SU-DHL-6 (cell line): ENCODE measurements at regions not wholly inside any gene's neighbourhood (a gene's known extent, or its start where the extent isn't known, plus 50 kb on each side); places are given as distances from the start of the nearest gene placed in this dataset.

Experiments used
- H2AFZ ChIP-seq: fragments of 200-600 bp; sonication (generic); 2 replicates; pipeline ENCODE4 v1.6.1; 2014; ENCODE audit warnings: low read depth, mild to moderate bottlenecking, moderate library complexity, mixed read lengths, antibody characterized with exemption, low read length; ENCODE audit not compliant: severe bottlenecking
- H3F3A ChIP-seq: fragments of 200-600 bp; shearing (Covaris generic); 2 replicates; pipeline ENCODE4 v1.6.0; 2016; ENCODE audit warnings: antibody characterized with exemption, mild to moderate bottlenecking; ENCODE audit not compliant: insufficient read depth
- H3K27ac ChIP-seq: fragments of 200-600 bp; sonication (generic); 2 replicates; pipeline ENCODE4 v1.5.1; 2016; ENCODE audit warnings: low read depth, mild to moderate bottlenecking, low read length, moderate library complexity, mixed read lengths
- H3K27me3 ChIP-seq: fragments of 200-600 bp; sonication (generic), shearing (Covaris generic); 2 replicates; pipeline ENCODE4 v1.6.0; 2014; ENCODE audit warnings: mild to moderate bottlenecking, low read length
- H3K36me3 ChIP-seq: fragments of 200-600 bp; sonication (generic); 2 replicates; pipeline ENCODE4 v1.6.1; 2014; ENCODE audit warnings: mild to moderate bottlenecking, low read length, mixed read lengths
- H3K4me2 ChIP-seq: fragments of 300-600, 200-600 bp; shearing (Covaris generic), sonication (generic); 2 replicates; pipeline ENCODE4 v1.6.0; 2014; ENCODE audit warnings: low read length, low read depth, mild to moderate bottlenecking; ENCODE audit not compliant: poor library complexity, severe bottlenecking
- H3K4me3 ChIP-seq: fragments of 200-600 bp; sonication (generic); 2 replicates; pipeline ENCODE4 v1.5.1; 2014; ENCODE audit warnings: antibody characterized with exemption, low read length, mild to moderate bottlenecking, mixed read lengths; ENCODE audit not compliant: insufficient read depth, poor library complexity, severe bottlenecking
- H3K79me2 ChIP-seq: fragments of 200-600 bp; sonication (generic); 2 replicates; pipeline ENCODE4 v1.6.1; 2014; ENCODE audit warnings: mild to moderate bottlenecking, low read length, moderate library complexity; ENCODE audit not compliant: insufficient read depth
- H3K9ac ChIP-seq: fragments of 200-600 bp; sonication (generic); 2 replicates; pipeline ENCODE4 v1.7.0; 2014; ENCODE audit warnings: mild to moderate bottlenecking, low read length
- H3K9me2 ChIP-seq: fragments of 200-600 bp; sonication (generic); replicated peaks from 2 replicates; pipeline ENCODE4 v1.6.1; 2014; ENCODE audit warnings: low read length; ENCODE audit not compliant: insufficient read depth
- H3K9me3 ChIP-seq: fragments of 200-600 bp; sonication (generic); 2 replicates; pipeline ENCODE4 v1.6.1; 2014; ENCODE audit warnings: low read length, mixed read lengths; ENCODE audit not compliant: insufficient read depth
- H4K20me1 ChIP-seq: fragments of 200-600 bp; sonication (generic); 2 replicates; pipeline ENCODE4 v1.6.1; 2014; ENCODE audit warnings: low read depth, mild to moderate bottlenecking, antibody characterized with exemption, low read length, moderate library complexity, mixed read lengths
- EZH2phosphoT487 ChIP-seq: fragments of 200-600 bp; sonication (generic), shearing (Covaris generic); conservative IDR thresholded peaks from 2 replicates; pipeline ENCODE4 v1.6.1; 2018; ENCODE audit warnings: mild to moderate bottlenecking, antibody characterized with exemption, low read length, moderate library complexity, mixed read lengths
- TF ChIP-seq, protein P1 (sequence below): fragments of 200-600 bp; sonication (generic); IDR thresholded peaks from one replicate; pipeline ENCODE4 v1.5.1; 2017; ENCODE audit warnings: antibody characterized with exemption, mild to moderate bottlenecking, low read length, moderate library complexity; ENCODE audit not compliant: insufficient read depth, poor library complexity, severe bottlenecking

DNA sequence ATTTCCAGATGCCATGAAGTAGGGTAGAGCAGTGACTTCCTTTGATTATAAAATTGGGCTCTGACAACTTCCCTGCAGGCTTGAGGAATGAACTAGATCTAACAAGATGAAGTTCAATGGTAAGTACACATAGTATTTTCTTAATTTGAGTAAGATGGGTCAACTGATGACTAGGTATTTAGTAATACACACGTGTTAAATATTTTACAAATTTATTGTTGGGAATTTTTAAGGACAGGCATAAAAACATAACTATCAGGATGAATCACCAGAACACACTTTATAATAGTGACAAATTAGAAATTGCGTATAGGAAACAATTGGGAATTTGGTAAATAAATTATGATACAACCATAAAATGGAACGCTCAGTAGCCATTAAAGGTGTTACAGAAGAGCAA is 762.4 kb upstream of the SLC35B3 start:
- no peaks in the 10 kb centered on the region for H4K20me1 ChIP-seq
- H3K9me2 ChIP-seq = no peaks in the 10 kb centered on the region
- H3K4me2 ChIP-seq = no peak overlapping the region
- no peaks in the 10 kb centered on the region for H3K36me3 ChIP-seq
- H3F3A ChIP-seq = no peaks in the 10 kb centered on the region
- no peak overlapping the region for H3K4me3 ChIP-seq
- no peak overlapping the region for H3K27ac ChIP-seq
- no peak for TF ChIP-seq EZH2phosphoT487
- H3K27me3 ChIP-seq = no peaks in the 10 kb centered on the region
- H3K9ac ChIP-seq = no peak overlapping the region
- H3K9me3 ChIP-seq = no peaks in the 10 kb centered on the region
- no peak overlapping the region for H2AFZ ChIP-seq
- H3K79me2 ChIP-seq = no peaks in the 10 kb centered on the region

DNA sequence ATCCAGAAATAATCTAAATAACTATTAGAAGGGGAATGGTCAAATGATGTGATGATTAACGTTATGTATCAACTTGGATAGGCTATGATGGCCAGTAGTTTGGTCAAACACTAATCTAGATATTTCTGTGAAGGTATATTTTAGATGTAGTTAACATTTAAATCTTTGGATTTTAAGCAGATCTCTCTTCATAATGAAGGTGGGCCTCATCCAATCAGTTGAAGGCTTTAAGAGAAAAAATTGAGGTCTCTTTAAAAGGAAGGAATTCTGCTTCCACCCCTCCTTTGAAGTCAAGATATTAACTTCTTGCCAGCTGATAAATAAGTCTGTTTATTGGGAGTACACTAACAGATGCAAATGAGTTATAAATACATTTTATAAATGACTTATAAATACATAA is 760.0 kb upstream of the SLC35B3 start:
- Histone ChIP-seq H3K9me3 (no peaks in the 10 kb centered on the region), H3K4me3 (no peak overlapping the region), H2AFZ (no peak overlapping the region), H3K9ac (no peak overlapping the region), H3K4me2 (no peak overlapping the region), H3F3A (no peaks in the 10 kb centered on the region), H3K27ac (no peak overlapping the region), H4K20me1 (no peaks in the 10 kb centered on the region), H3K36me3 (no peaks in the 10 kb centered on the region), H3K9me2 (no peaks in the 10 kb centered on the region), H3K79me2 (no peaks in the 10 kb centered on the region), H3K27me3 (no peaks in the 10 kb centered on the region)
- TF ChIP-seq, protein P1, sequence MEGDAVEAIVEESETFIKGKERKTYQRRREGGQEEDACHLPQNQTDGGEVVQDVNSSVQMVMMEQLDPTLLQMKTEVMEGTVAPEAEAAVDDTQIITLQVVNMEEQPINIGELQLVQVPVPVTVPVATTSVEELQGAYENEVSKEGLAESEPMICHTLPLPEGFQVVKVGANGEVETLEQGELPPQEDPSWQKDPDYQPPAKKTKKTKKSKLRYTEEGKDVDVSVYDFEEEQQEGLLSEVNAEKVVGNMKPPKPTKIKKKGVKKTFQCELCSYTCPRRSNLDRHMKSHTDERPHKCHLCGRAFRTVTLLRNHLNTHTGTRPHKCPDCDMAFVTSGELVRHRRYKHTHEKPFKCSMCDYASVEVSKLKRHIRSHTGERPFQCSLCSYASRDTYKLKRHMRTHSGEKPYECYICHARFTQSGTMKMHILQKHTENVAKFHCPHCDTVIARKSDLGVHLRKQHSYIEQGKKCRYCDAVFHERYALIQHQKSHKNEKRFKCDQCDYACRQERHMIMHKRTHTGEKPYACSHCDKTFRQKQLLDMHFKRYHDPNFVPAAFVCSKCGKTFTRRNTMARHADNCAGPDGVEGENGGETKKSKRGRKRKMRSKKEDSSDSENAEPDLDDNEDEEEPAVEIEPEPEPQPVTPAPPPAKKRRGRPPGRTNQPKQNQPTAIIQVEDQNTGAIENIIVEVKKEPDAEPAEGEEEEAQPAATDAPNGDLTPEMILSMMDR = no peak
- TF ChIP-seq EZH2phosphoT487 = no peak

DNA sequence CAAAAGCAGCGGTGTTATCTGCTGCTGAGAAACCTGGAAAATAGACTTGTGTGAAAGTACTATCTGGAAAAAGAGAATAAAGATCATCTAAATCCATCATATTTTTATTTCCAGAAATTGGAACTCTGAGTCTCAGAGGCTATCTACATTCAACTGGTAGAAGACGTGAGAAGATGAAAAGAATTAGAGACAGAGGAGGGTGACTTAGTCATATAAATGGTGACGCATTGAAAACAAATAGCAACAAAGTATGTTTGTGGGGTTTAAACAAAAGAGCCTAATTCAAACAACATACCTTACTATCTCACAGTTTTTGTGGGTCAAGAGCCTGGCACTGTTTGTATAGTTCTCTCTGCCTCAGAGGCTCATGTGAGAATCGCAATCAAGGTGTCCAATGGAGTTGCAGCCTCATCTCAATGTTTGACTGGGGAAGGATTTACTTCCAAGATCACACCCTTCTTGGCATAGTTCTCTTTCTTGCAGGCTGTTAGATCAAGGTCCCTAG is 757.1 kb upstream of the SLC35B3 start:
- H3K9me2 ChIP-seq = no peaks in the 10 kb centered on the region
- H4K20me1 ChIP-seq = no peaks in the 10 kb centered on the region
- H3K79me2 ChIP-seq = no peaks in the 10 kb centered on the region
- TF ChIP-seq, protein P1 = no peak
- no peak for TF ChIP-seq EZH2phosphoT487
- H2AFZ ChIP-seq = no peak overlapping the region
- H3K4me3 ChIP-seq = no peak overlapping the region
- no peaks in the 10 kb centered on the region for H3K36me3 ChIP-seq
- no peaks in the 10 kb centered on the region for H3F3A ChIP-seq
- no peak overlapping the region for H3K4me2 ChIP-seq
- H3K9ac ChIP-seq = no peak overlapping the region
- no peak overlapping the region for H3K27ac ChIP-seq
- H3K27me3 ChIP-seq = no peaks in the 10 kb centered on the region
- H3K9me3 ChIP-seq = no peaks in the 10 kb centered on the region

DNA sequence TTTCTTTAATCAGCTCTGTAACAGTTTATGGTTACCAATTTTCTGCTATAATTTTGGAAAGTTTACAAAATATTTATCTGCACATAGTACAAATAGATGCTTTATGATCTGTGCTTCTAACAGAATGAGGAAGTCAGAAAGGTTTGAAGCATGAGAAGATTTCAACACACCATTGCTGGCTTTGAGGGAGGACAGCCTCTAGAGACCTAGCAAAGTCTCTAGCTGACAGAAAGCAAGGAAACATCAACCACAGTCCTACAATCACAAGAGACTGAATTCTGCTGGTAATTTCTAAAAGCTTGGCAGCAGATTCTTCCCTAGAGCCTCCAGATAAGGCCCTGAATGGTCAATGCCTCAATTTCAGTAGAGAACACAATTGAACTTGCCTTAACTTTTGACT is 750.8 kb upstream of the SLC35B3 start:
- H3F3A ChIP-seq = no peaks in the 10 kb centered on the region
- H3K9me3 ChIP-seq = no peaks in the 10 kb centered on the region
- H2AFZ ChIP-seq = no peak overlapping the region
- no peak overlapping the region for H3K27ac ChIP-seq
- H3K4me2 ChIP-seq = no peak overlapping the region
- no peak for TF ChIP-seq EZH2phosphoT487
- TF ChIP-seq, protein P1 = no peak
- no peaks in the 10 kb centered on the region for H4K20me1 ChIP-seq
- H3K9ac ChIP-seq = no peak overlapping the region
- no peaks in the 10 kb centered on the region for H3K27me3 ChIP-seq
- no peaks in the 10 kb centered on the region for H3K79me2 ChIP-seq
- H3K36me3 ChIP-seq = no peaks in the 10 kb centered on the region
- no peak overlapping the region for H3K4me3 ChIP-seq
- no peaks in the 10 kb centered on the region for H3K9me2 ChIP-seq
